ENCODE measurements at regions not wholly inside any gene's neighbourhood (a gene's known extent, or its start where the extent isn't known, plus 50 kb on each side); places are given as distances from the start of the nearest gene placed in this dataset.

- Histone ChIP-seq H3K9me3 (ENCODE audit: insufficient read depth, low read length) (no peaks in the 10 kb centered on the region), H3K27me3 (ENCODE audit: low read depth, low read length) (no peaks in the 10 kb centered on the region), H2AFZ (ENCODE audit: low read depth, low read length) (no peak overlapping the region), H3K79me2 (ENCODE audit: low read length) (no peaks in the 10 kb centered on the region), H3K4me2 (ENCODE audit: low read length) (no peak overlapping the region), H3K36me3 (replicated peaks; ENCODE audit: low read depth, low read length) (no peaks in the 10 kb centered on the region), H3K4me1 (ENCODE audit: low read length) (no peaks in the 10 kb centered on the region), H3K9ac (ENCODE audit: low read length) (no peak overlapping the region), H4K20me1 (ENCODE audit: insufficient read depth, low read length) (no peaks in the 10 kb centered on the region), H3K4me3 (ENCODE audit: low read length) (no peak overlapping the region), H3K27ac (ENCODE audit: low read length) (no peak overlapping the region)
- no peak for TF ChIP-seq EZH2phosphoT487 (IDR thresholded peaks at IDR 0.05; ENCODE audit: low read depth)
- no peak for TF ChIP-seq CTCF (IDR thresholded peaks at IDR 0.05; ENCODE audit: low read depth, low read length)
Observed at GRCh38 chr6:168196881-168197635, 118.0 kb upstream of the FRMD1 start.

GRCh38 chr6:168196385-168196860 is 117.4 kb upstream of the FRMD1 start:
- H3K4me1 ChIP-seq (ENCODE audit: low read length): no peaks in the 10 kb centered on the region
- H3K4me2 ChIP-seq (ENCODE audit: low read length): no peak overlapping the region

GRCh38 chr6:168195712-168196111 is 116.7 kb upstream of the FRMD1 start:
- H3K9ac ChIP-seq (ENCODE audit: low read length): no peak overlapping the region
- no peaks in the 10 kb centered on the region for H3K79me2 ChIP-seq (ENCODE audit: low read length)
- no peaks in the 10 kb centered on the region for H3K36me3 ChIP-seq (replicated peaks; ENCODE audit: low read depth, low read length)
- H3K27me3 ChIP-seq (ENCODE audit: low read depth, low read length): no peaks in the 10 kb centered on the region
- H3K4me3 ChIP-seq (ENCODE audit: low read length): no peak overlapping the region
- no peaks in the 10 kb centered on the region for H3K9me3 ChIP-seq (ENCODE audit: insufficient read depth, low read length)
- H3K4me2 ChIP-seq (ENCODE audit: low read length): no peak overlapping the region
- no peaks in the 10 kb centered on the region for H3K4me1 ChIP-seq (ENCODE audit: low read length)
- H4K20me1 ChIP-seq (ENCODE audit: insufficient read depth, low read length): no peaks in the 10 kb centered on the region
- TF ChIP-seq CTCF (IDR thresholded peaks at IDR 0.05; ENCODE audit: low read depth, low read length): no peak
- TF ChIP-seq EZH2phosphoT487 (IDR thresholded peaks at IDR 0.05; ENCODE audit: low read depth): no peak
- no peak overlapping the region for H3K27ac ChIP-seq (ENCODE audit: low read length)
- H2AFZ ChIP-seq (ENCODE audit: low read depth, low read length): no peak overlapping the region

More at GRCh38 chr6:168196385-168196860, 117.4 kb upstream of the FRMD1 start:
- no peak overlapping the region for H3K27ac ChIP-seq (ENCODE audit: low read length)
- no peaks in the 10 kb centered on the region for H3K9me3 ChIP-seq (ENCODE audit: insufficient read depth, low read length)
- no peaks in the 10 kb centered on the region for H4K20me1 ChIP-seq (ENCODE audit: insufficient read depth, low read length)
- H2AFZ ChIP-seq (ENCODE audit: low read depth, low read length): no peak overlapping the region
- H3K4me3 ChIP-seq (ENCODE audit: low read length): no peak overlapping the region
- no peaks in the 10 kb centered on the region for H3K36me3 ChIP-seq (replicated peaks; ENCODE audit: low read depth, low read length)
- H3K27me3 ChIP-seq (ENCODE audit: low read depth, low read length): no peaks in the 10 kb centered on the region
- H3K79me2 ChIP-seq (ENCODE audit: low read length): no peaks in the 10 kb centered on the region
- H3K9ac ChIP-seq (ENCODE audit: low read length): no peak overlapping the region
- TF ChIP-seq EZH2phosphoT487 (IDR thresholded peaks at IDR 0.05; ENCODE audit: low read depth) (no peak), CTCF (IDR thresholded peaks at IDR 0.05; ENCODE audit: low read depth, low read length) (no peak)

- no peak overlapping the region for H3K4me3 ChIP-seq (ENCODE audit: low read length)
- no peak overlapping the region for H3K27ac ChIP-seq (ENCODE audit: low read length)
- TF ChIP-seq CTCF (IDR thresholded peaks at IDR 0.05; ENCODE audit: low read depth, low read length): no peak
- no peak for TF ChIP-seq EZH2phosphoT487 (IDR thresholded peaks at IDR 0.05; ENCODE audit: low read depth)
- H4K20me1 ChIP-seq (ENCODE audit: insufficient read depth, low read length): no peaks in the 10 kb centered on the region
- H2AFZ ChIP-seq (ENCODE audit: low read depth, low read length): no peak overlapping the region
- H3K9ac ChIP-seq (ENCODE audit: low read length): no peak overlapping the region
- H3K4me2 ChIP-seq (ENCODE audit: low read length): no peak overlapping the region
- H3K79me2 ChIP-seq (ENCODE audit: low read length): no peaks in the 10 kb centered on the region
- H3K4me1 ChIP-seq (ENCODE audit: low read length): no peaks in the 10 kb centered on the region
- no peaks in the 10 kb centered on the region for H3K36me3 ChIP-seq (replicated peaks; ENCODE audit: low read depth, low read length)
- no peaks in the 10 kb centered on the region for H3K27me3 ChIP-seq (ENCODE audit: low read depth, low read length)
- no peaks in the 10 kb centered on the region for H3K9me3 ChIP-seq (ENCODE audit: insufficient read depth, low read length)
Observed at GRCh38 chr6:168194732-168195567, 115.9 kb upstream of the FRMD1 start.
